Activated CD4-positive, CD25-positive, alpha-beta regulatory T cell treated with anti-CD3 and anti-CD28 coated beads, Interleukin-2, amount 50 U/mL, for 24 hours (primary cell): ENCODE measurements at regions not wholly inside any gene's neighbourhood (a gene's known extent, or its start where the extent isn't known, plus 50 kb on each side); places are given as distances from the start of the nearest gene placed in this dataset.

Source experiments
- ATAC-seq, 2 donors: fragments of 150-1000 bp; cut with Tn5 transposase; one replicate each; pipeline ENCODE4 v1.10.0; 2021; ENCODE audit warnings: mild to moderate bottlenecking in 1 of 2, moderate library complexity in 1 of 2

DNA sequence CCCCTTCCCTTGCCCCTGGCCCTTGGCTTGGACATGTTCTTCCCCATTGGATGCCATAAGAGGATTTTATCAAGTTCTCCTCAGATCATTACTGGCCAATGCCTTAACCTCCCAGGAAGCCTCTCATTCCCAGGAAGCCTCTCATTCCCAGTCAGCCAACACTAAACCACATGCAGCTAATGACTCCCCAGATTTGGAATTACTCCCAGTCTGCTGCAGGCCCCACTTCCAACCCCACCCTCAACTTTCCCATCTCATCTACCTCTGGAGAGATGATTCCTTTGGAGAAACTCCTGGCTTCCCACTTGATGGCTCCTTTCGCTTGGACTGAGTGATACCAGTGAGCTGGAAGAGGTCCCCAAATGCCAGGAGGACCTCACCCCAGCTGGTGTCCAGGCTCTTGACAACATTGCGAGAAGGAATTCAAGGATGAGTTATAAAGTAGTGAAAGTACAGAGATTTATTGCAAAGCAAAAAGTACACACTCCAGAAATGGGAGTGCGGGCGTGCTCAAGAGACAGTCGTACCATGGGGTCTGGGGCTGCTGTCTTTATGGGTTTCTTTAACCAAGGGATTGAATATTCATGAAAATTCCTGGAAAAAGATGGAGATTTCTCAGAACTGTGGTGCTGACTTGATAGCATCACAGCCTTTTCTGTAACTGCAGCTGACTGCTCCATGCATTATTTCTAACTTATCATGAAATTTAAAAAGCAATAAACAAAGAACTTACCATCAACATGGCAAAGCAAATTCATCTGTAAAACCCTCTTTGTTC is 117.2 kb upstream of the ADCY1 start:
- ATAC-seq = no peak

DNA sequence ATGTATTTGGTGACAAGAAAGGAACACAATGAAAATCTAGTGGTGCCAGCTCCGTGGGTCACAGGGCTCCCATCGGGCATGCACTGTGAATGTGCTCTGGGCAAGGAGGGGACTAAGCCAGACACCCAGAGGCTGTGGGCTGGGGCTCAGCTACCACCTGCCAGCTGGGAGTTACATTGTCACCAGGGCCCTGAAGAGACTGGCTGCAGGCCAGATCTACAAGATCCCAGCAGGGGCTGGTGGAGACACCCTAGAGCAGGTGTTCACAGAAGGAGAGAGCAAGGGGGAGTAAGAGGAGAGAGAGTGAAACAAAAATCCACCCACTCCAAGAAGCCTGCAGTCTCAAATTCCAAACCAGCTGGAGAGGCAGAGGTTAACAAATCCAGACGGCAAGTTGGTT is 116.6 kb upstream of the ADCY1 start:
- ATAC-seq = no peak

DNA sequence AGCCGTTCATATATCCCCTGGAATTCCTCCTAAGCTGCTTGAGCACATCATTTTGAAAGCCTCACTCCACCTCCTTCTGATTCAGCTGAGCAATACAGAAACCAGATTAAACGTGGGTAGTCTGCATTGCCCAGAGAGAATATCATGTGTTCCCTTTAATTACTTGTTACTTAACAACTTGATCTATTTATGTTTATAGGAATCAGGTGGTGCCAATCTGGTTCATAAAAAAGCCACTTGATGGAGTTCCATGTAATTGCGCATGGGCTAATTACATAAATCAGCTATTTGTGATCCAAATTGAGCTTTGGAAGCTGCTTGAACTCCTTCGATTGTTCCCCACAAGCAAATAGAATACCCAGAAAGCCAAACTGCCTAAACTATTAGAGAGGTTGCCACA is 114.7 kb upstream of the ADCY1 start:
- no peak for ATAC-seq

DNA sequence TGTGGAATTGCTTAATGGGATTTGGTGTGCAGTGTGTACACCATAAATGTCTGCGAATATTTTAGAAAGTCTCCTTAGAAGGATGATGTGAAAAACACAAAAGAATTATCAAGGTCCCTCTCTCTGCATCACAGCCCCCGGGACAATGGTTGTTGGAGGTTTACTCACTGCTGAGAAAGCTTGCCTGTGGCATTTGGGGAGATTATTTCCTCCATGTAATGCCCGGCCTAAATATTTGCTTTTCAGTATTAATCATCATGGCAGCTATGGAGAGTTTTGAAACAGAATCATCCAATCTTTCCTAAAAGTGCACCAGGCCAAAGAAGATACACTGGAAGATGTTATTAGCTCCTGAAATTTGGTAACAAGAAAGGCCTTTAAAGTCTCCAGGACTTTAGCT is 113.8 kb upstream of the ADCY1 start:
- ATAC-seq = no peak

DNA sequence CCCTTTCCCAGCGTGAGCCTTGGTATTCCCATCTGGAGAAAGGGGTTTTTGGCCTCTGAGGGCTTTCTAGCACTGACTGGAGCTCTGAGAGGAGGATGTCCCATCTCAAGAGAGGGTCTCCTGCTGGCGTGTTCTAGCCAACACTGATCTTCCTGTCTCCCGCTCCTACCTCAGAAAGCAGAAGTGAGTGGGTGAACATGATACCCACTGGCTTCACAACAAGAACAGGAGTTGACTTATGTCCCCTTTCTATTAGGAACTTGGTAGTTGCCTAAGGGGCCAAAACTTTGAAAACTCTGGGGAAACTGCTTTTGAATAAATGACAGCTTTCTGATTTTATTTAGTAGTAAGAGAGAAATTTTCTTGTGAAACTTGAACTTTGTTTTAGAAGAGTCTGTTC is 113.1 kb upstream of the ADCY1 start:
- no peak for ATAC-seq

DNA sequence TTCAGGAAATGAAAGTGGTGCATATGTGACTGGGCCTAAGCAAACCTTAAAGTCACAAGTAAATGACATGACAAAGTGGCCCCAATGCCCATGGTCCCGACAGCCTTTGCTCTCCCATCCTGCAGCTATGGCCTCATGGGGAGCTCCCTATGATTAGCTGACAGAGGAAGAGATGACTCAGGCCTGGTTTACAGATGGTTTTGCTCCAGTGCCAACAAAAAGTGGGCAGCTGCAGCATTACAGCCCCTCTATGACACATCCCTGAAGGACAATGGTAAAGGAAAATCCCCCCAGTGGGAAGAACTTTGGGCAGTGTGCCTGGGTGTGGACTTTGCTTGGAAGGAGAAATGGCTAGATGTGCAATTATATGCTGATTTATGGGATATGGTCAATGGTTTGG is 105.1 kb upstream of the ADCY1 start:
- ATAC-seq = no peak

DNA sequence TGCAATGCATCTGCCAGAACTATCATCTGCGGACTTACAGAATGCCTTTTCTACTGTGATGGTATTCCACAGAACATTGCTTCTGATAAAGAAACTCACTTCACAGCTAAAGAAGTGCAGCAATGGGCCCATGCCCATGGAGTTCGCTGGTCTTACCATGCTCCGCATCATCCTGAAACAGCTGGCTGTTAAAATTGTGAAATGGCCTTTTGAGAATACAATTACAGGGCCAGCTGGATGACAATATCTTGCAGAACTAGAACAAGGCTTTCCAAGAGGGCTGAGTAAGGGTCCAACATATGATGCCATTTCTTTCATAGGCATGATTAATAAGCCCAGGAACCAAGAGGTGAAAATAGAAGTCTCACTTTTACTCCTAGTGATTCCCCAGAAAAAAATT is 104.1 kb upstream of the ADCY1 start:
- ATAC-seq = no peak

DNA sequence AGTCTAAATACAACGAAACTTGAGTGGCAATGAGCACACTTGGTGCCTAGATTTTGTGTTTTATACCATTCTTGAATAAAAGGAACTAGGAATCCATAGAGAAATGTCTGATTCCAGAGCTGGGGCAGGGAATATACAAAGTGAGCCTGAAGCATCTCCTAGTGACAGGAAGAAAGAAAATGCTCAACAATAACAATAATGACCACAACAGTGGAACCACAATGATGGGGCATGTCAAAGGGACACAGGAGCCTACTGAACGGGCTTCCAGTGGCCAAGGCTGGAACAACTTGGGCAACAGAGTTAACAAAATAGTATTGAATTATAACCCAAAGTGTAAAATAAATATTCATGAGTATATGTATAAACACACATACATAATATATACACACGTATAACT is 94.4 kb upstream of the ADCY1 start:
- ATAC-seq = no peak

DNA sequence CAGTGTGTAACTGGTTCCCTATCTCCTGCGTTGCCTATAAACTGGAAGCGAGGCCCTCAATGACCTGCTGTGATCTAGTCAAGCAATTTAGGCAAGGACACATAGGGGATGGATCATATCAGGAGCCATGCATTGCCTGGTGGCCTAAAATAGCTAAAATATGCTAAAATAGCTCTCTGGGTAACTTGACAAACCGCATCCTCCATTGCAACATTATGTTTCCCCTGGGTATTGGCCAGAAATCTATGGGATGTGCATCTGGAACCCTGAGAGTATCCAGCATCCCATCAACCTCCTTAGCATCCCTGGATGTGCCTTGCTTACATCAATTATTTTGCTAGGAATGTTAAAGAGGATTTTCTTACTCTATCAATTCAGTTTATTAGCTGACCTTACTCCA is 91.7 kb upstream of the ADCY1 start:
- no peak for ATAC-seq

DNA sequence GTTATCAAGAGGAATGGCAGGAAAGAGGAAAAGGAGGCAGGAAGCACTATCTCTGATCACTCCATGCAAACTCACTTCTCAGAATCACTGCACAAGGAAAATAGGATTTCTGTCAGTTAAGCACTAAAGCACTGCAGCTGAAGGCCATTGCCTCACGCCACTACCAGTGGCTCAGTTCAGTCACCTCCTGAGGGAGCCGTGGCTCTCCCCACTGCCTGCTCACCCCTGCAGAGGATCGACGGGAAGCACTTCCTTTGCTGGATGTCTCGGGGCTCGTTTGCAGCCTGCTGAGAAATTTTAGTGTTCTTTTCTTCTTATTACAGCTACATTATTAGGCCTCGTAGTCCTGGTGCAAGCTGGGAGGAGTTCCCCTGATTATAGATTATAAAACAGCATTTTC is 90.1 kb upstream of the ADCY1 start:
- no peak for ATAC-seq

DNA sequence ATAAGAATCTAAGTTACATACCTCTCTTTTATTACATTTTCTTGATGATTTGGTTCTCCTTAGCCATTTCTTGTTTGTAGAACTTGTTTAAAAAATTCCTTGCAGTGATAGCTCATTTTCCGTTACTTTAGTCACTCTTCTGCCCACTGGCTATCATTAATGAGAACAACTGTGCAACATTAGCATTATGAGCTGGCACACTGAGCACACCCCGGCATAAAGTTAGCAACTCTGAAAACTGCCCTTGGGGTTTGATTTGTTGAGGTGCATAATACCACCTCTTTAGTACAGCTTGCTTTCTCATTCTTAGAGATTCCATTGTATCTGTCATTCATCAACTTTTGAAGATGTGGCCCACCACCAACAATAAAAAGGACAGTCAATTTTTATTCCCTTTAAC is 87.6 kb upstream of the ADCY1 start:
- ATAC-seq = no peak

DNA sequence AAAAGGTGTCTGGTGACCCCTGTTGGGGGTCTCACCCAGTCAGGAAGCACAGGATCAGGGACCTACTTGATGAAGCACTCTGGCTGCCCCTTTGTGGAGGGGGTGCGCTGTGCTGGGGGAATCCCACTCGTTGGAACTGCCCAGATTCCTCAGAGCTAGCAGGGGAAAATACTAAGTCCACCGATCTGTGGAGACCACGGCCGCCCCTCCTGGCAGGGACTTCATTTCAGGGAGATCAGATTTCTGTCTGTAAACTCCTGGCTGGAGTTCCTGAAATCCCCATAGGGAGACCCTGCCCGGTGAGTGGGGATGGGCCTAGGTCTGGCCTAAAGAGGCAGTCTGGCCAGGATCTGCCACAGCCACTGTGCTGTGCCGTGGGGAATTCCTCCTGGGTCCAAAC is 79.3 kb upstream of the ADCY1 start:
- no peak for ATAC-seq

DNA sequence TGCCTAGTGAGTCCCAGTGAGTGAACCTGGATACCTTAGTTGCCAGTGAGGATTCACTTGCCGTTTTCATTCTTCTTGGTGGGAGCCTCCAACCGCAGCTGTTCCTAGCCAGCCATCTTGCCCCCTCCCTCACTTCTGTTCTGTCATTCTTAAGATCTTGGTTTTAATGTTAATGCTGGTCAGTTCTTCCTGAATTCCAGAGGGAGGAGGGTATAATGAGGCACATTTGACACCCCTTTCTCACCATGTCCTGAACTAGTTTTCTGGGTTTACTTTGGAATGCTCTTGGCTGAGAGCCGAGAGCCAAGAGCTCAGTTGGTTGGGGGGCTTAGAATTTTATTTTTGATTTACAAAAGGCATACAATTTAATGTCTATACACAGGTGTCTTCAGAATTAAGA is 78.5 kb upstream of the ADCY1 start:
- ATAC-seq = no peak

DNA sequence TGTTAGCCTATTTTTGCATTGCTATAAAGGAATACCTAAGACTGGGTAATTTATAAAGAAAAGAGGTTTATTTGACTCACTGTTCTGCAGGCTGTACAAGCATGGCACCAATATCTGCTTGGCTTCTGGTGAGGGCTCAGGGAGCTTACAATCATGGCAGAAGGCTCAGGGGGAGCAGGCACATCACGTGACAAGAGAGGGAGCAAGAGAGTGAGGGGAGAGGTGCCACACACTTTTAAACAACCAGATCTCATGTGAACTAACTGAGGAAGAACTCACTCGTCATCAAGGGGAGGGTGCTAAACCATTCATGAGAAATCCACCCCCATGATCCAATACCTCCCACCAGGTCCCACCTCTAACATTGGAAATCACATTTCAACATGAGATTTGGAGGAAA is 73.9 kb upstream of the ADCY1 start:
- ATAC-seq = no peak

DNA sequence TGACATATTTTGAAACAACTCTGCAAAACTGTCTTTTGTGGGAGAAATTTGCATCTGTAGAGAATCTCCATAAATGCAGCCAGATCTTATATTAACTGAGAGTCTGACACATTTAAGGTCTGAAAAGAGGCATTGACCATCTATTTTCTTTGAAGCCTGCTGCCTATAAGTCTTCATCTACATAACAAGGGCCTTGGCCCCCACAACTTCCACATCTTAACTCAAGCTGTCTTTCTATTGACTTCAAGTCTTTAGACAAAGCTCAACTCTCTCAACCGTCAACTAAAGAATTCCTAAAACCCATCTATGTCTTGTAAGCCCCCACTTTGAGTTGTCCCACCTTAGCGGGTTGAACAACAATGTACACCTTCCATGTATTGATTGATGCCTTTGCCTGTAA is 72.4 kb upstream of the ADCY1 start:
- ATAC-seq = no peak

DNA sequence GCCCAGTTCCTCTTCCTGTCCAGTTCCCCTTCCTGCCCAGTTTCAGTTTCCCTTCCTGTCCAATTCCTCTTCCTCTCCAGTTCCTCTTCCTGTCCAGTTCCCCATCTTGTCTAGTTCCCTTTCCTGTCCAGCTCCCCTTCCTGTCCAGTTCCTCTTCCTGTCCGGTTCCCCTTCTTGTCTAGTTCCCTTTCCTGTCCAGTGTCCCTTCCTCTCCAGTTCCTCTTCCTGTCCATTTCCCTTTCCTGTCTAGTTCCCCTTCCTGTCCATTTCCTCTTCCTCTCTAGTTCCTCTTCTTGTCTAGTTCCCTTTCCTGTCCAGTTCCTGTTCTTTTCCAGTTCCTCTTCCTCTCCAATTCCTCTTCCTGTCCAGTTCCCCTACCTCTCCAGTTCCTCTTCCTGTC is 68.1 kb upstream of the ADCY1 start:
- ATAC-seq = no peak

DNA sequence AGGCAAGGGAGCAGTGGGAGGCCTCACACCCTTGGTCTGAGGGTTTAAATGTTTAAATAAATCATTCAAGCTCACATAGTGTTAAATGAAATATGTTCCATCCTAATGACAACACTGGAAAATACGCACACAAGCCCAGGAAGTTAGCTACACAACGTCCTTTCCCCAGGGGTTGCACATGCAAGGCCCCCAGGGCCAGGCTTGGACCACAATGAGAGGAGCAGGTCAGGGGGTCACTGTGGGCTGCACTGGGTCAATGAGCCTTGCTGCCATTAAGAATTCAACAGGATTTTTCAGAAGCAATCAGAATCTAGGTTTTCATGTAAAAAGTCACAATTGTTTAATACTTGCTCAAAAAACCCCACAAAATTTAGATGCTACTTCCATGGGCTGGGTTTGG is 64.9 kb upstream of the ADCY1 start:
- ATAC-seq = no peak

DNA sequence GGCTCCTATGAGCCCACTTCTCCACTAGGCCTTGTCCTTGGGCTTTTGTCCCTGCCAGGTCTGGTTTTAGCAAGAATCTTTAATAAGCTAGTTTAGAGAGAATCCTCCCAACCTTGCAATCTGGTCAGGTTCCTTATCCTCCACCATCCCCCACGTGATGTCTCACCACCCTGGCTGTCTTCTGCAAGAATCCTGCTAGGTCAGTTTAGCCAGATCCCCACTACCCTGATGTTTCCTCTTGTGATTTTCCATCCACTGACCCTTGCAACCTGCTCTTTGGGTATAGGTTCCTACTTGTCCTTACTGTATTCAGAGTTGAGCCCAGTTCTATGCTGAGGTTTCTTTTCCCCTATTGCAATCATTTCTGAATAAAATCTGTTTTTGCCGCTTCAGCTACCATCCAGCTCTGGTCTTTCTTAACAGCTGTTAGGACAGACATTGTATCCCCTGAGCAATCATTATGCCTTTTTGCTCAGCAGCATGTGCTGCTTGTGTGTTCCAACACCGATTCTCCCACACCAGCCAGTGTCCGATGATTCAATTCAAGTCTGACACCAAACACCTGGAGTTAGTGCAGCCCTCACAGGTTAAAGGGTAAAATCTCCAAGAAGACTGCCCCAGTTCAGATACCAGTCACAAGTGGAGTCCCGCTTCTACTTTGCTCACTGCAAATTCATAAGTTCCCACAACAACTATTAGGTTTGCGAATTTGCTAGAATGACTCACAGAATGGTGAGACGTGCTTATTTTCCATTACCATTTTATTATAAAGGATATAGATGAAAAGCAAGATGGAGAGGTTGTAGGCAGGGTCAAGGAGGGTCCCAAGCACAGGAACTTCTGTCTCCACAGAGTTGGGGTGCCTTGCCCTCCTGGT is 62.2 kb upstream of the ADCY1 start:
- ATAC-seq = no peak

DNA sequence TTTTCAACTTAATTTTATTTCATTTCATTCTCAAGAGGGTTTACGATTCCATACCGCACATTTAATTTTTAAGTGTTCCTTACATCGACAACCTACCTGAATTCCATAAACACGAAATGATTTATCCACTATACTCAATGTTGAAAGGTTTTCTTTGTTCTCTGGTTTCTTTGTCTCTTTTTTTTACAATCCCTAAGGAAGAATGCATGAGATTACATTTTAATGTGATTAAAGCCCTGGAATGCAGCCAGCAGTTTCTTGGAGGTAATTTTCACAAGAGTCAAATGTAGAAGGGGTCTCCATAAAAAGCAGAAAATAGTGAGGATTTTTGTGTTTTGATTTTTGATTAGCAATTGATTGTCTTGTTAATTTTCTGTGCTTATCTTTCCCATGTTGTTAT is 59.2 kb upstream of the ADCY1 start:
- no peak for ATAC-seq

DNA sequence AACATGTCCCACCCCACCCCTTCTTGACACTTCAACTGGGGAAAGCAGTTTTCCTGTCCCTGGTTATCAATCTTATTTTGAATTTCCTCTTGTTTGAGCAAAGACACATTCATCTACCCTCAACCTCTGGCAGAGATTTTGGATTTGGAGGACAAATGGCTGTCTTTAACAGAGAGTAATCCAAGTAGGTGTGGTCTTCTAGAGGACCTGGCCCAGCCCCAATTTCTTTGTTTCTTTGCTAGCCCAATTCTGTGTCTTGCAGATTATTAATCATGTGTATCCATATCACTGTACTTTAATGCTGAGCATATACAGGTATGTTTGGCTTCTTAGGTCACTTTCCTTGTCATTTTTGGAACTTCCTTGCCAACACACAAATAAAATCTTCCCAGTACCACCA is 58.8 kb upstream of the ADCY1 start:
- ATAC-seq = no peak
